PC-9 (cell line): ENCODE measurements at regions not wholly inside any gene's neighbourhood (a gene's known extent, or its start where the extent isn't known, plus 50 kb on each side); places are given as distances from the start of the nearest gene placed in this dataset.

Experiments used
- EZH2 ChIP-seq: fragments of 200-600 bp; sonication (generic); IDR thresholded peaks from 2 replicates; pipeline ENCODE4 v1.8.0; 2017; ENCODE audit warnings: antibody characterized with exemption, low read depth
- TF ChIP-seq, protein P1 (sequence below): fragments of 200-600 bp; sonication (generic); conservative IDR thresholded peaks from 2 replicates; pipeline ENCODE4 v1.6.1; 2017; ENCODE audit warnings: mixed run types, antibody characterized with exemption, mild to moderate bottlenecking, moderate library complexity

DNA sequence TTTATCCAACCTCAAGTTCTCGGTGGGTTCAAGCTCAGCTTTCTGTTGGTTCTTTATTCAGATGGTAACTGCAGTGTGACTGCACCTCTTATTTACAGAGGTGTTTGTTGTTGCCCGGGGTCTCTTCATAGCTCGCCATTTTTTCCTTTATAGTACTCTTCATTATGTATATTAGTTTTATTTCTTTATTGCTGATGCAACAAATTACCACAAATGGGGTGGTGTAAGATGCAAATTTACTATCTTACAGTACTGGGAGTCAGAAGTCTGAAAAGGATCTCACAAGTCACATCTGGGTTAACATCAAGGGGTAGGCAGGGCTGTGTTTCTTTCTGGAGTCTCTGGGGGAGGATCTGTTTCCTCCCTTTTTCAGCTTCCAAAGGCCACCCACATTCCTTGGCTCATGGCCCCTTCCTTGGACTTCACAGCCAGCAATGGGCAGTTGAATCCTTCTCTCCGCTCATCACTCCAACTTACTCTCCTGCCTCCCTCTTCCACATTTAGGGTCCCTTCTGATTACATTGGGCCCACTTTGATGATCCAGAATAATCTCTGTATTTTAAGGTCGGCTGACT, 241.2 kb downstream of the HAPSTR1 start:
- TF ChIP-seq, protein P1, sequence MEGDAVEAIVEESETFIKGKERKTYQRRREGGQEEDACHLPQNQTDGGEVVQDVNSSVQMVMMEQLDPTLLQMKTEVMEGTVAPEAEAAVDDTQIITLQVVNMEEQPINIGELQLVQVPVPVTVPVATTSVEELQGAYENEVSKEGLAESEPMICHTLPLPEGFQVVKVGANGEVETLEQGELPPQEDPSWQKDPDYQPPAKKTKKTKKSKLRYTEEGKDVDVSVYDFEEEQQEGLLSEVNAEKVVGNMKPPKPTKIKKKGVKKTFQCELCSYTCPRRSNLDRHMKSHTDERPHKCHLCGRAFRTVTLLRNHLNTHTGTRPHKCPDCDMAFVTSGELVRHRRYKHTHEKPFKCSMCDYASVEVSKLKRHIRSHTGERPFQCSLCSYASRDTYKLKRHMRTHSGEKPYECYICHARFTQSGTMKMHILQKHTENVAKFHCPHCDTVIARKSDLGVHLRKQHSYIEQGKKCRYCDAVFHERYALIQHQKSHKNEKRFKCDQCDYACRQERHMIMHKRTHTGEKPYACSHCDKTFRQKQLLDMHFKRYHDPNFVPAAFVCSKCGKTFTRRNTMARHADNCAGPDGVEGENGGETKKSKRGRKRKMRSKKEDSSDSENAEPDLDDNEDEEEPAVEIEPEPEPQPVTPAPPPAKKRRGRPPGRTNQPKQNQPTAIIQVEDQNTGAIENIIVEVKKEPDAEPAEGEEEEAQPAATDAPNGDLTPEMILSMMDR = no peak
- TF ChIP-seq EZH2 = no peak
